ENCODE measurements at regions not wholly inside any gene's neighbourhood (a gene's known extent, or its start where the extent isn't known, plus 50 kb on each side); places are given as distances from the start of the nearest gene placed in this dataset.

GRCh38 chr12:126095748-126096510 is 1030.7 kb downstream of the AACS start:
- Histone ChIP-seq H3K27ac (ENCODE audit: low read depth in 1 of 2, low read length in 1 of 2) (no peak overlapping the region), H3K4me1 (ENCODE audit: control insufficient read depth in 5 of 5, insufficient read depth in 5 of 5, low read length in 5 of 5) (no peaks in the 10 kb centered on the region), H3K9ac (ENCODE audit: insufficient read depth in 1 of 2, low read length in 2 of 2) (no peak overlapping the region), H3K27me3 (ENCODE audit: control insufficient read depth in 3 of 3, insufficient read depth in 3 of 3, low read length in 2 of 3) (no peaks in the 10 kb centered on the region), H3K36me3 (ENCODE audit: control insufficient read depth in 4 of 4, insufficient read depth in 4 of 4, low read length in 4 of 4) (no peaks in the 10 kb centered on the region), H3K4me3 (no peak overlapping the region), H3K9me3 (ENCODE audit: control insufficient read depth in 4 of 4, insufficient read depth in 3 of 4, low read length in 3 of 4) (peaks cover 0 to 7% (median 0%) of the 10 kb centered on the region in 4 donors)
- DNase-seq (no peak), ATAC-seq (ENCODE audit: insufficient read depth, low FRiP score) (no peak)
- 76 to 87% methylated on average over 3 of the region's 3 CpGs for WGBS, 2 donors
- no peak for TF ChIP-seq CTCF (IDR thresholded peaks at IDR 0.05; ENCODE audit: control extremely low read depth, extremely low read depth)

DNA sequence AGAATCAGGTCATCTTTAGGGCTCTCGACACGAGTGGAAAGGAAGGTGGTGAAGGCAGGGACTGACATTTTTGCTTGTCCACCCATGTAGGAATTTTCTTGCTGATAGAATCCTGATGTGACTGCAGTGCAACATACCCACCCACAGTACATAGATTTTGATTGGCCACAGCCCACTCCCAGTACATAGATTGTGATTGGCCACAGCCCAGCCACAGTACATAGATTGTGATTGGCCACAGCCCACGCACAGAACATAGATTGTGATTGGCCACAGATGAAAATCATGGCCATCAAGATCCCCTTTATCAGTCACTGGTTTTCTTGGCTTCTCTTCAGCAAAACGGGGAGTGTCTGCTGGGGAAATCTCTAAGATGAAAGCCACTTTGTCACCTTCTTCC is 1041.5 kb downstream of the AACS start:
- Histone ChIP-seq H3K9me3 (ENCODE audit: control insufficient read depth in 4 of 4, insufficient read depth in 3 of 4, low read length in 3 of 4) (peaks cover 0 to 2% (median 0%) of the 10 kb centered on the region in 4 donors), H3K4me3 (no peak overlapping the region), H3K27me3 (ENCODE audit: control insufficient read depth in 3 of 3, insufficient read depth in 3 of 3, low read length in 2 of 3) (no peaks in the 10 kb centered on the region), H3K36me3 (ENCODE audit: control insufficient read depth in 4 of 4, insufficient read depth in 4 of 4, low read length in 4 of 4) (no peaks in the 10 kb centered on the region), H3K27ac (ENCODE audit: low read depth in 1 of 2, low read length in 1 of 2) (no peak overlapping the region), H3K4me1 (ENCODE audit: control insufficient read depth in 5 of 5, insufficient read depth in 5 of 5, low read length in 5 of 5) (no peaks in the 10 kb centered on the region), H3K9ac (ENCODE audit: insufficient read depth in 1 of 2, low read length in 2 of 2) (no peak overlapping the region)
- DNase-seq (no peak), ATAC-seq (ENCODE audit: insufficient read depth, low FRiP score) (no peak)
- TF ChIP-seq CTCF (IDR thresholded peaks at IDR 0.05; ENCODE audit: control extremely low read depth, extremely low read depth): no peak
- WGBS, 2 donors: 62 to 69% methylated on average over 4 of the region's 4 CpGs

DNA sequence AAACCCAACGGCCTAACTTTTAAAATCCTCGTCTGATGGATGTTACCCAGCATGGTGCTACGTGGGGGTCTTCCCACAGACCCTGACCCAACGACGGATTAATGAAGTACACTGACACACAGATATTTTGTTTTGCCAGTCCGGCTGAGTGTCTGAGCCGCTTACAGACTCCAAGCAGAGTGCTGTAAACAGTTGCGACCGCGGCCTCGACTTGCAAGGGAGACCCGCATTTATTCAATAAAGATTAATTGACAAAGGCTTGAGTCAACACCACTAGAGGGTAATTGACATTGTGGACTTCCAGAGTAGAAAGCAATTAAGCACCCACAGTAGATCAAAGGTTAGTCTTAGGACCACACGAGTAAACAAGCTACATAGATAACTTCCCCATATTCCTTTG is 1042.4 kb downstream of the AACS start:
- ATAC-seq (ENCODE audit: insufficient read depth, low FRiP score) (no peak), DNase-seq (no peak)
- no peak overlapping the region for H3K9ac ChIP-seq (ENCODE audit: insufficient read depth in 1 of 2, low read length in 2 of 2)
- no peak for TF ChIP-seq CTCF (IDR thresholded peaks at IDR 0.05; ENCODE audit: control extremely low read depth, extremely low read depth)
- WGBS, 2 donors: 57 to 62% methylated on average over 13 of the region's 13 CpGs
- H3K4me3 ChIP-seq: no peak overlapping the region
- H3K27ac ChIP-seq (ENCODE audit: low read depth in 1 of 2, low read length in 1 of 2): no peak overlapping the region
- no peaks in the 10 kb centered on the region for H3K36me3 ChIP-seq (ENCODE audit: control insufficient read depth in 4 of 4, insufficient read depth in 4 of 4, low read length in 4 of 4)
- H3K4me1 ChIP-seq (ENCODE audit: control insufficient read depth in 5 of 5, insufficient read depth in 5 of 5, low read length in 5 of 5): no peaks in the 10 kb centered on the region
- no peaks in the 10 kb centered on the region for H3K27me3 ChIP-seq (ENCODE audit: control insufficient read depth in 3 of 3, insufficient read depth in 3 of 3, low read length in 2 of 3)
- peaks cover 0 to 2% (median 0%) of the 10 kb centered on the region in 4 donors for H3K9me3 ChIP-seq (ENCODE audit: control insufficient read depth in 4 of 4, insufficient read depth in 3 of 4, low read length in 3 of 4)

DNA sequence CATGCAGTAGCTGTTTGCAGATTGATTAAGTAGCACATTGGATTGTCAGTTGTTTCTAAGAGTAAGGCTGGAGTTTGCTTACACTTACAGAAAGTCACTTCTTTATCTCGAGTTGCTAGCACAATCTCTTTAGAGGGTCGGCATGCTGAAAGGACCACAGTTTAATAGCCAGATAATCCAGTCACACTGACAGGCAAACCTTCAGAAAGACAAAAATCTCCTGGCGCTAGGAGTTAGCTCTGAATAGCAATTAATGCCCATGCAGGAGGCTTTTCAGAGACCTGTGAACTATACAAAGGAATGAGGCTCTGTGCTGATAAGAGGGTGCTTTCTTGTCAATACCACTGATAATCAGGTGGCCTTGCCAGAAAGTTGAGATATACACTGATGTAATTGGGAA is 1043.0 kb downstream of the AACS start:
- DNase-seq (no peak), ATAC-seq (ENCODE audit: insufficient read depth, low FRiP score) (no peak)
- TF ChIP-seq CTCF (IDR thresholded peaks at IDR 0.05; ENCODE audit: control extremely low read depth, extremely low read depth): no peak
- Histone ChIP-seq H3K4me1 (ENCODE audit: control insufficient read depth in 5 of 5, insufficient read depth in 5 of 5, low read length in 5 of 5) (no peaks in the 10 kb centered on the region), H3K4me3 (no peak overlapping the region), H3K36me3 (ENCODE audit: control insufficient read depth in 4 of 4, insufficient read depth in 4 of 4, low read length in 4 of 4) (no peaks in the 10 kb centered on the region), H3K9me3 (ENCODE audit: control insufficient read depth in 4 of 4, insufficient read depth in 3 of 4, low read length in 3 of 4) (peaks cover 0 to 2% (median 0%) of the 10 kb centered on the region in 4 donors), H3K9ac (ENCODE audit: insufficient read depth in 1 of 2, low read length in 2 of 2) (no peak overlapping the region), H3K27ac (ENCODE audit: low read depth in 1 of 2, low read length in 1 of 2) (no peak overlapping the region), H3K27me3 (ENCODE audit: control insufficient read depth in 3 of 3, insufficient read depth in 3 of 3, low read length in 2 of 3) (no peaks in the 10 kb centered on the region)
- 9 to 38% methylated on average over 3 of the region's 3 CpGs for WGBS, 2 donors
